ENCODE measurements at regions not wholly inside any gene's neighbourhood (a gene's known extent, or its start where the extent isn't known, plus 50 kb on each side); places are given as distances from the start of the nearest gene placed in this dataset.

- H3K9me3 ChIP-seq: no peaks in the 10 kb centered on the region
- intact Hi-C loops (cut with DNase I; ENCODE audit: low total_unique reads): no loop called here
- WGBS, 5 donors: 63 to 84% (median 72%) methylated on average over 1 of the region's 1 CpG
- no peaks in the 10 kb centered on the region for H3K36me3 ChIP-seq
- no peak overlapping the region for H3K4me3 ChIP-seq
- no peaks in the 10 kb centered on the region for H3K4me1 ChIP-seq
- no peak for DNase-seq
- H3K27ac ChIP-seq: no peak overlapping the region
- peaks cover 0 to 31% (median 0%) of the 10 kb centered on the region in 7 donors for H3K27me3 ChIP-seq (replicated peaks in 1 of 7)
- no peak for TF ChIP-seq POLR2AphosphoS5 (IDR thresholded peaks at IDR 0.05)
- TF ChIP-seq POLR2A (IDR thresholded peaks at IDR 0.05): no peak
- no peak for TF ChIP-seq CTCF (IDR thresholded peaks at IDR 0.05 in 8 of 11, conservative IDR thresholded peaks at IDR 0.05 in 3 of 11)
Observed at GRCh38 chr15:79623488-79623887, 191.4 kb downstream of the MINAR1 start.

- 62 to 70% (median 63%) methylated on average over 2 to 5 of the region's 5 CpGs for WGBS, 5 donors
- H3K4me1 ChIP-seq: no peaks in the 10 kb centered on the region
- peaks cover 0 to 10% (median 7%) of the 10 kb centered on the region in 8 donors for H3K9me3 ChIP-seq
- no peak for TF ChIP-seq POLR2A (IDR thresholded peaks at IDR 0.05)
- TF ChIP-seq CTCF (IDR thresholded peaks at IDR 0.05 in 8 of 11, conservative IDR thresholded peaks at IDR 0.05 in 3 of 11): no peak
- TF ChIP-seq POLR2AphosphoS5 (IDR thresholded peaks at IDR 0.05): peak in 2 of 3 donors; percentile 17 to 43
- no peaks in the 10 kb centered on the region for H3K36me3 ChIP-seq
- intact Hi-C loops (cut with DNase I; ENCODE audit: low total_unique reads): no loop called here
- no peak overlapping the region for H3K27ac ChIP-seq
- DNase-seq: no peak
- no peak overlapping the region for H3K4me3 ChIP-seq
- H3K27me3 ChIP-seq (replicated peaks in 1 of 7): peaks cover 0 to 10% (median 0%) of the 10 kb centered on the region in 7 donors
Observed at GRCh38 chr15:79629687-79630086, 197.6 kb downstream of the MINAR1 start.

GRCh38 chr15:79632457-79632856, 200.3 kb downstream of the MINAR1 start:
- intact Hi-C loops (cut with DNase I; ENCODE audit: low total_unique reads): no loop called here
- H3K4me1 ChIP-seq: no peaks in the 10 kb centered on the region
- H3K9me3 ChIP-seq: peaks cover 0 to 10% (median 7%) of the 10 kb centered on the region in 8 donors
- H3K27me3 ChIP-seq (replicated peaks in 1 of 7): peaks cover 0 to 11% (median 0%) of the 10 kb centered on the region in 7 donors
- TF ChIP-seq POLR2A (IDR thresholded peaks at IDR 0.05): no peak
- no peak for TF ChIP-seq CTCF (IDR thresholded peaks at IDR 0.05 in 8 of 11, conservative IDR thresholded peaks at IDR 0.05 in 3 of 11)
- no peak for TF ChIP-seq POLR2AphosphoS5 (IDR thresholded peaks at IDR 0.05)
- H3K27ac ChIP-seq: no peak overlapping the region
- H3K36me3 ChIP-seq: no peaks in the 10 kb centered on the region
- DNase-seq: no peak
- no peak overlapping the region for H3K4me3 ChIP-seq
- 80 to 88% (median 85%) methylated on average over 2 of the region's 2 CpGs for WGBS, 5 donors

GRCh38 chr15:79635149-79635771, 203.1 kb downstream of the MINAR1 start:
- Histone ChIP-seq H3K27me3 (replicated peaks in 1 of 7) (peaks cover 0 to 20% (median 0%) of the 10 kb centered on the region in 7 donors), H3K4me3 (no peak overlapping the region), H3K36me3 (no peaks in the 10 kb centered on the region), H3K9me3 (peaks cover 0 to 10% (median 7%) of the 10 kb centered on the region in 8 donors), H3K27ac (no peak overlapping the region), H3K4me1 (no peaks in the 10 kb centered on the region)
- no peak for TF ChIP-seq CTCF (IDR thresholded peaks at IDR 0.05 in 8 of 11, conservative IDR thresholded peaks at IDR 0.05 in 3 of 11)
- TF ChIP-seq POLR2AphosphoS5 (IDR thresholded peaks at IDR 0.05): no peak
- TF ChIP-seq POLR2A (IDR thresholded peaks at IDR 0.05): no peak
- no peak for DNase-seq
- intact Hi-C loops (cut with DNase I; ENCODE audit: low total_unique reads): no loop called here
- WGBS, 5 donors: 52 to 78% (median 70%) methylated on average over 3 of the region's 3 CpGs
